ENCODE measurements at regions not wholly inside any gene's neighbourhood (a gene's known extent, or its start where the extent isn't known, plus 50 kb on each side); places are given as distances from the start of the nearest gene placed in this dataset.

DNA sequence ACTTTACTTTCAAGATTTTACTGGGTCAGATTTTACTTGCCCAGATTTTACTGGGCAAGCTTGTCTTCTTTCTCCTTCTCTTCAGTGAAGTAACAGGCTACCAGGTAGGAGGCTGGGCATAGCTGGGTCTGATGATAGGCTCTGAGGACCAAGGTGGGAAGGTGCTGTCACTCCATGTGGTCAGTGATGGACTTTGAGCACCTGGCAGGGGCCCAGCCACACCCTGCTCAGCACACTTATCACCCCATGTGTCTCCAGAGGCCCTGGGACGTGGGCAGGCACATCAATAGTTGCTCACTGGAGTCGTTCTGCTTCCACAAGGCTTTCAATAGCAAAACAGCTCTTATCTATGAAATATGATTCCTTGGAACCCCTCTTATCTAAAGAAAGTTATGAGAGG is 70.5 kb upstream of the GPR26 start:
- Histone ChIP-seq H3K23ac (ENCODE audit: insufficient read length, low read depth, low read length) (no peak overlapping the region), H2BK20ac (ENCODE audit: low read depth, low read length, poor library complexity, severe bottlenecking) (no peak overlapping the region), H3K27me3 (ENCODE audit: insufficient read depth, low read length) (no peaks in the 10 kb centered on the region), H3K56ac (ENCODE audit: insufficient read length, low read depth, low read length) (no peak overlapping the region), H2BK12ac (ENCODE audit: insufficient read length, low read depth, low read length) (no peak overlapping the region), H3K14ac (ENCODE audit: insufficient read depth, low read length) (no peak overlapping the region), H2BK120ac (ENCODE audit: low read depth, low read length, poor library complexity, severe bottlenecking) (no peak overlapping the region), H3K4ac (ENCODE audit: low read depth, low read length) (no peak overlapping the region), H2AFZ (ENCODE audit: low read length) (no peak overlapping the region), H3K79me2 (ENCODE audit: insufficient read depth, low read length) (no peaks in the 10 kb centered on the region), H3K9me3 (ENCODE audit: control insufficient read depth, low read depth, low read length) (no peaks in the 10 kb centered on the region), H3K18ac (ENCODE audit: insufficient read length, low read depth, low read length) (no peak overlapping the region), H4K5ac (ENCODE audit: insufficient read length, low read depth, low read length) (no peak overlapping the region), H3K4me2 (ENCODE audit: insufficient read depth, insufficient read length, low read length) (no peak overlapping the region), H4K91ac (ENCODE audit: insufficient read length, low read depth, low read length) (no peak overlapping the region), H2BK5ac (ENCODE audit: insufficient read length, low read length) (no peak overlapping the region), H3K79me1 (ENCODE audit: insufficient read depth, low read depth, low read length, poor library complexity, severe bottlenecking) (no peaks in the 10 kb centered on the region), H4K20me1 (ENCODE audit: control insufficient read depth, insufficient read depth, insufficient read length) (no peaks in the 10 kb centered on the region), H2AK5ac (ENCODE audit: insufficient read length, low read length) (no peak overlapping the region), H3K23me2 (ENCODE audit: insufficient read length, low read depth, low read length, poor library complexity, severe bottlenecking) (no peaks in the 10 kb centered on the region), H3K9ac (ENCODE audit: extremely low read depth, insufficient read length, low read length) (no peak overlapping the region), H3T11ph (ENCODE audit: low read length) (no peak overlapping the region), H2BK15ac (ENCODE audit: low read depth, low read length) (no peak overlapping the region), H3K4me1 (ENCODE audit: insufficient read depth, low read length) (no peaks in the 10 kb centered on the region), H3K27ac (ENCODE audit: insufficient read length, low read depth, low read length) (no peak overlapping the region), H4K8ac (replicated peaks; ENCODE audit: insufficient read length, low read depth, low read length) (no peak overlapping the region)
- H3K27me3 Mint-ChIP-seq (ENCODE audit: low read depth) = peaks cover 3% of the 10 kb centered on the region; the same call in 1 of the 2 replicates
- H3K4me1 Mint-ChIP-seq = peaks cover 3 to 4% of the 10 kb centered on the region in 2 experiments; a peak in 2 of 4 replicates
- DNase-seq = no peak
- peaks cover under 1 to 7% of the 10 kb centered on the region in 2 experiments; a peak in 1 of 5 replicates for H3K9me3 Mint-ChIP-seq
- H3K27ac Mint-ChIP-seq = no peak overlapping the region
- no CpG with 5 or more reads among the region's 2 CpGs for WGBS (ENCODE audit: extremely low coverage, insufficient read length, low lambda C conversion rate)
- no peak overlapping the region for H3K4me3 Mint-ChIP-seq
- H3K36me3 Mint-ChIP-seq (ENCODE audit: insufficient read depth in 1 of 3, low read depth in 3 of 3) = peaks cover 0 to 2% (median 0%) of the 10 kb centered on the region in 3 experiments; a peak in 2 of 7 replicates
- TF ChIP-seq, protein P1, sequence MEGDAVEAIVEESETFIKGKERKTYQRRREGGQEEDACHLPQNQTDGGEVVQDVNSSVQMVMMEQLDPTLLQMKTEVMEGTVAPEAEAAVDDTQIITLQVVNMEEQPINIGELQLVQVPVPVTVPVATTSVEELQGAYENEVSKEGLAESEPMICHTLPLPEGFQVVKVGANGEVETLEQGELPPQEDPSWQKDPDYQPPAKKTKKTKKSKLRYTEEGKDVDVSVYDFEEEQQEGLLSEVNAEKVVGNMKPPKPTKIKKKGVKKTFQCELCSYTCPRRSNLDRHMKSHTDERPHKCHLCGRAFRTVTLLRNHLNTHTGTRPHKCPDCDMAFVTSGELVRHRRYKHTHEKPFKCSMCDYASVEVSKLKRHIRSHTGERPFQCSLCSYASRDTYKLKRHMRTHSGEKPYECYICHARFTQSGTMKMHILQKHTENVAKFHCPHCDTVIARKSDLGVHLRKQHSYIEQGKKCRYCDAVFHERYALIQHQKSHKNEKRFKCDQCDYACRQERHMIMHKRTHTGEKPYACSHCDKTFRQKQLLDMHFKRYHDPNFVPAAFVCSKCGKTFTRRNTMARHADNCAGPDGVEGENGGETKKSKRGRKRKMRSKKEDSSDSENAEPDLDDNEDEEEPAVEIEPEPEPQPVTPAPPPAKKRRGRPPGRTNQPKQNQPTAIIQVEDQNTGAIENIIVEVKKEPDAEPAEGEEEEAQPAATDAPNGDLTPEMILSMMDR (conservative IDR thresholded peaks at IDR 0.05) = no peak

All from H9 (cell line).